ENCODE measurements at regions not wholly inside any gene's neighbourhood (a gene's known extent, or its start where the extent isn't known, plus 50 kb on each side); places are given as distances from the start of the nearest gene placed in this dataset.
A peak's percentile ranks its signal among the peaks of the same experiment; 100 is the strongest.

GRCh38 chr2:173761603-173762119 is 203.5 kb downstream of the SP3 start:
- Histone ChIP-seq H3K79me1 (ENCODE audit: insufficient read depth, low read depth, low read length, poor library complexity, severe bottlenecking) (no peaks in the 10 kb centered on the region), H3K23me2 (ENCODE audit: insufficient read length, low read depth, low read length, poor library complexity, severe bottlenecking) (no peaks in the 10 kb centered on the region), H2AK5ac (ENCODE audit: insufficient read length, low read length) (no peak overlapping the region), H4K8ac (replicated peaks; ENCODE audit: insufficient read length, low read depth, low read length) (no peak overlapping the region), H3K27me3 (ENCODE audit: insufficient read depth, low read length) (no peaks in the 10 kb centered on the region), H3K4me2 (ENCODE audit: insufficient read depth, insufficient read length, low read length) (no peak overlapping the region), H3K4ac (ENCODE audit: low read depth, low read length) (no peak overlapping the region), H2BK5ac (ENCODE audit: insufficient read length, low read length) (no peak overlapping the region), H2BK15ac (ENCODE audit: low read depth, low read length) (no peak overlapping the region), H2BK12ac (ENCODE audit: insufficient read length, low read depth, low read length) (no peak overlapping the region), H3K9ac (ENCODE audit: extremely low read depth, insufficient read length, low read length) (no peak overlapping the region), H3K23ac (ENCODE audit: insufficient read length, low read depth, low read length) (no peak overlapping the region), H4K20me1 (ENCODE audit: control insufficient read depth, insufficient read depth, insufficient read length) (no peaks in the 10 kb centered on the region), H2BK120ac (ENCODE audit: low read depth, low read length, poor library complexity, severe bottlenecking) (no peak overlapping the region), H2AFZ (ENCODE audit: low read length) (no peak overlapping the region), H3K79me2 (ENCODE audit: insufficient read depth, low read length) (no peaks in the 10 kb centered on the region), H3K9me3 (ENCODE audit: control insufficient read depth, low read depth, low read length) (no peaks in the 10 kb centered on the region), H3T11ph (ENCODE audit: low read length) (no peak overlapping the region), H3K14ac (ENCODE audit: insufficient read depth, low read length) (no peak overlapping the region), H4K5ac (ENCODE audit: insufficient read length, low read depth, low read length) (no peak overlapping the region), H3K4me1 (ENCODE audit: insufficient read depth, low read length) (peaks cover 9% of the 10 kb centered on the region; the same call in 1 of the 2 replicates), H3K56ac (ENCODE audit: insufficient read length, low read depth, low read length) (no peak overlapping the region), H2BK20ac (ENCODE audit: low read depth, low read length, poor library complexity, severe bottlenecking) (no peak overlapping the region), H3K18ac (ENCODE audit: insufficient read length, low read depth, low read length) (no peak overlapping the region), H3K27ac (ENCODE audit: insufficient read length, low read depth, low read length) (no peak overlapping the region), H4K91ac (ENCODE audit: insufficient read length, low read depth, low read length) (no peak overlapping the region)
- no peak for DNase-seq
- Mint-ChIP-seq H3K36me3 (ENCODE audit: insufficient read depth in 1 of 3, low read depth in 3 of 3) (no peaks in the 10 kb centered on the region), H3K27me3 (ENCODE audit: low read depth) (no peaks in the 10 kb centered on the region), H3K9me3 (no peaks in the 10 kb centered on the region; a peak in 1 of 5 replicates), H3K4me1 (peaks cover 59 to 60% of the 10 kb centered on the region in 2 experiments), H3K27ac (peak overlapping the region; percentile 2 to 92 (median 88); a peak in 5 of 7 replicates), H3K4me3 (peak overlapping the region; percentile 8 to 38; a peak in 1 of 5 replicates)
- TF ChIP-seq, protein P1, sequence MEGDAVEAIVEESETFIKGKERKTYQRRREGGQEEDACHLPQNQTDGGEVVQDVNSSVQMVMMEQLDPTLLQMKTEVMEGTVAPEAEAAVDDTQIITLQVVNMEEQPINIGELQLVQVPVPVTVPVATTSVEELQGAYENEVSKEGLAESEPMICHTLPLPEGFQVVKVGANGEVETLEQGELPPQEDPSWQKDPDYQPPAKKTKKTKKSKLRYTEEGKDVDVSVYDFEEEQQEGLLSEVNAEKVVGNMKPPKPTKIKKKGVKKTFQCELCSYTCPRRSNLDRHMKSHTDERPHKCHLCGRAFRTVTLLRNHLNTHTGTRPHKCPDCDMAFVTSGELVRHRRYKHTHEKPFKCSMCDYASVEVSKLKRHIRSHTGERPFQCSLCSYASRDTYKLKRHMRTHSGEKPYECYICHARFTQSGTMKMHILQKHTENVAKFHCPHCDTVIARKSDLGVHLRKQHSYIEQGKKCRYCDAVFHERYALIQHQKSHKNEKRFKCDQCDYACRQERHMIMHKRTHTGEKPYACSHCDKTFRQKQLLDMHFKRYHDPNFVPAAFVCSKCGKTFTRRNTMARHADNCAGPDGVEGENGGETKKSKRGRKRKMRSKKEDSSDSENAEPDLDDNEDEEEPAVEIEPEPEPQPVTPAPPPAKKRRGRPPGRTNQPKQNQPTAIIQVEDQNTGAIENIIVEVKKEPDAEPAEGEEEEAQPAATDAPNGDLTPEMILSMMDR (conservative IDR thresholded peaks at IDR 0.05), result no peak
- WGBS (ENCODE audit: extremely low coverage, insufficient read length, low lambda C conversion rate), result no CpG with 5 or more reads among the region's 8 CpGs
